GM12873 (cell line): ENCODE measurements at regions not wholly inside any gene's neighbourhood (a gene's known extent, or its start where the extent isn't known, plus 50 kb on each side); places are given as distances from the start of the nearest gene placed in this dataset.

Source experiments
- TF ChIP-seq, protein P1 (sequence below): IDR thresholded peaks from 2 replicates; pipeline ENCODE4 v1.5.1; 2012; ENCODE audit warnings: low read depth, mild to moderate bottlenecking, moderate library complexity, low read length, control low read depth; ENCODE audit not compliant: insufficient read depth; ENCODE audit errors: missing control alignments

- TF ChIP-seq, protein P1, sequence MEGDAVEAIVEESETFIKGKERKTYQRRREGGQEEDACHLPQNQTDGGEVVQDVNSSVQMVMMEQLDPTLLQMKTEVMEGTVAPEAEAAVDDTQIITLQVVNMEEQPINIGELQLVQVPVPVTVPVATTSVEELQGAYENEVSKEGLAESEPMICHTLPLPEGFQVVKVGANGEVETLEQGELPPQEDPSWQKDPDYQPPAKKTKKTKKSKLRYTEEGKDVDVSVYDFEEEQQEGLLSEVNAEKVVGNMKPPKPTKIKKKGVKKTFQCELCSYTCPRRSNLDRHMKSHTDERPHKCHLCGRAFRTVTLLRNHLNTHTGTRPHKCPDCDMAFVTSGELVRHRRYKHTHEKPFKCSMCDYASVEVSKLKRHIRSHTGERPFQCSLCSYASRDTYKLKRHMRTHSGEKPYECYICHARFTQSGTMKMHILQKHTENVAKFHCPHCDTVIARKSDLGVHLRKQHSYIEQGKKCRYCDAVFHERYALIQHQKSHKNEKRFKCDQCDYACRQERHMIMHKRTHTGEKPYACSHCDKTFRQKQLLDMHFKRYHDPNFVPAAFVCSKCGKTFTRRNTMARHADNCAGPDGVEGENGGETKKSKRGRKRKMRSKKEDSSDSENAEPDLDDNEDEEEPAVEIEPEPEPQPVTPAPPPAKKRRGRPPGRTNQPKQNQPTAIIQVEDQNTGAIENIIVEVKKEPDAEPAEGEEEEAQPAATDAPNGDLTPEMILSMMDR, result no peak
Observed at GRCh38 chr1:101370488-101370887, 133.7 kb downstream of the S1PR1 start.

- TF ChIP-seq, protein P1, result no peak
Observed at GRCh38 chr1:101371259-101371658, 134.4 kb downstream of the S1PR1 start.

GRCh38 chr1:101373570-101373969, 136.8 kb downstream of the S1PR1 start:
- TF ChIP-seq, protein P1, result no peak

DNA sequence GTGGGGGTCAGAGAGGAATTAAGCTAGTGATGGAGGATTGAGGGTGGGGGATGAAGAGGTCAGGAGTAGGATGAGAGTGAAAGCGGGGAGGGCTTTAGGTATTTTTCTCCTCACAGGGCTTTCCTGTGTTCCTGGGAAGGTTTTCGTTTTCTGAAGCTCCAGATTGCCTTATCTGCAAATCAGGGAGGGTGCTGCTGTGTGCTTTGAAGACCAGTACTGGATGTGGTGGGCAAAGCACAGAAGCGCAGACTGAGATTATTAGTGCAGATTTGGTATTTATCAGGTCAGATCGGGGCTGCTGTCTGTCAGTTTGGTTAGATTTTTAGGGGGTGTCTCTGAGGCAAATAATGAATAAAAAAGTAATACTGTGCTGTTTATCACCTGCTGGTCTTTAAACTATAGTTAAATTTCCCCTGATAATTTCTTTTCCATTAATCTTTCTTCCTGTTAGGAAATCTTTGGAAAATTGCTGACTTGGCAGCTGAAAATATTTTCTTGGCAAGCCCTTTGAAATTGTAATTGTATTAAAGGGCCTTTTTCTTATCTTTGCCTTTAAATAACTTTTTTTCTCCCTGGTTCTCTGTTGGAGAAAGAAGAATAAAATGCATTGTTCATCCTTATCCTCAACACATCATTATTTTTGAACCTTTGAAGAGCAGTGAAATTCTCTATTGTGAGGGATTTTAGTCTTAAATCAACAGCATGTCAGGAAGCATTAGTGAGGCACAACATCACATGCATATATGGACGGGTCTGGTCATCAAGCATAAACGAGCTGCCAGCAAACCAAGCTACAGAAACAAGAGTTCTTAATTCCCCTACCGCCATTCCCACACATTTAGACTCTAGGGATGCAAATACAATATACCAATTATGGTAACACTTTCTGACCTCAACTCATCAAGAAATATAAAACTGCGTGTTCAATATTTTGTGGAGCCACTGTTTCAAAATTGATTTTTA, 139.6 kb downstream of the S1PR1 start:
- TF ChIP-seq, protein P1, result no peak

DNA sequence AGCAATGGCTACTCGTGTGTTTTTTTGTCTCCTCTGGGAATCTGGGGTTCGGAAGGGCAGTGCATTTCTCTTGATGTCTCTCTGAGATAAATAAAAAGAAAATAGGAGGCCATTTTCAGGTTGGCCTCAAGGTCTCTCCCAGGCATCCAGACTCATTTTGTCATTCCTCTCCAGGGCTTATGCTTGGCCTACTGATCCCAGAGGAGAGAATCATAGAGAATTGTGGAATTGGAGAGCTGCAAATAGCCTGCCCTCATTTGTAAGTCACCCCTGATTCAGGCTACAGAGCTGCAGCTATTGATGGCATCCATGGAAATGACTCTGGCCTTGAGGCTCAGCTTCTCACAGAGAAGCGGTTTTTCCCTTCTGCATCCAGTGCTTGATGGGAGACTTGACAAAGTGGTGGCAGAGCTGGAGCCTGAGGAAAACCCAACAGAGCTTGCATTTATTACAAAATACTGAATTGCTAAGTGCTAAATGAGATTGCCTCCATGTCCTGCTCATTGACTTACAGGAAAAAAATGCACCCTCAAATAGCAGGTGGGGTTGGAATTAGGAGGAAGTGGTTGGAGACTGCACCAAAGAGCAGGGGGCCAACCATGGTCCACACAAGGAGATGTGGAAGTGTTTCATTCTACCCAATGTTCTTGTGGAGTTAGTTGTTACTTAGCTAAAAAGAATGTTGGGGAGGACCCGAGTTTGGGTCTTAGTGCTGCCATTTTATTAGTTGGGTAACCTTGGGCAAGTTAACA, 140.4 kb downstream of the S1PR1 start:
- TF ChIP-seq, protein P1, result no peak

DNA sequence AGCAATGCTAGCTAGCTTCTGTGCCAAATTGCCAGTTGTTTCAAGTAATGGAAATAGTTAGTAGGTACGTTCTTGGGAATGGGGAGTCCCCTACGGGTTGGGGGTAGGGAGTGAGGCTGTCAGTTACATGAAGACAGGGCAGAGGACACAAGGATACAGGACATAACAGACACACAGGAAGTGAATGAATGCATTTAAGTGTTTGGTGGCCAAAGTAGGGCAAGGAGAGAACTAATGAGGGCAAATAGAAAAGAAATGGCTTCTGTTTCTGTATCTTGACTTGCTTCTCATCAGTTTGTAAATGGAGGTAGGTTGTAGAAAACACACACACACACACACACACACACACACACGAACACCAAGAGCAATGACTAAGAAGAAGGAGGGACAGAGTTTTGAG, 142.2 kb downstream of the S1PR1 start:
- TF ChIP-seq, protein P1, result no peak

- TF ChIP-seq, protein P1, result no peak
Observed at GRCh38 chr1:101379950-101380349, 143.1 kb downstream of the S1PR1 start.
